NCI-H510A treated with DMSO at 0.1 percent for 48 hours (cell line): ENCODE measurements at regions not wholly inside any gene's neighbourhood (a gene's known extent, or its start where the extent isn't known, plus 50 kb on each side); places are given as distances from the start of the nearest gene placed in this dataset.
A peak's percentile ranks its signal among the peaks of the same experiment; 100 is the strongest.
"Not testable (repeated sequence)": the region's sequence is repeated elsewhere in the genome, so short reads cannot be mapped to it uniquely, and the experiment has no call there.

Experiments used
- DNase-seq: peaks from one replicate; lab custom pipeline; 2025; lab: John Stamatoyannopoulos, UW

GRCh38 chr1:187038784-187039183, 210.0 kb downstream of the PLA2G4A start:
- DNase-seq: no peak

GRCh38 chr1:187041104-187041503, 212.4 kb downstream of the PLA2G4A start:
- no peak for DNase-seq

GRCh38 chr1:187042538-187042937, 213.8 kb downstream of the PLA2G4A start:
- DNase-seq: no peak

GRCh38 chr1:187043433-187043832, 214.7 kb downstream of the PLA2G4A start:
- not testable (repeated sequence) for DNase-seq

GRCh38 chr1:187044411-187044810, 215.7 kb downstream of the PLA2G4A start:
- DNase-seq: no peak

- DNase-seq: no peak
Observed at GRCh38 chr1:187045371-187045770, 216.6 kb downstream of the PLA2G4A start.

GRCh38 chr1:187046293-187046692, 217.5 kb downstream of the PLA2G4A start:
- DNase-seq: no peak

GRCh38 chr1:187047298-187047697, 218.5 kb downstream of the PLA2G4A start:
- DNase-seq: no peak

- DNase-seq: peak; percentile 50
Observed at GRCh38 chr1:187051618-187052232, 223.0 kb downstream of the PLA2G4A start.

GRCh38 chr1:187053876-187054275, 225.1 kb downstream of the PLA2G4A start:
- DNase-seq: no peak

- DNase-seq: no peak
Observed at GRCh38 chr1:187054862-187055757, 226.4 kb downstream of the PLA2G4A start.

- no peak for DNase-seq
Observed at GRCh38 chr1:187063271-187063670, 234.5 kb downstream of the PLA2G4A start.

GRCh38 chr1:187067160-187067559, 238.4 kb downstream of the PLA2G4A start:
- no peak for DNase-seq

- DNase-seq: no peak
Observed at GRCh38 chr1:187070076-187070475, 241.3 kb downstream of the PLA2G4A start.

GRCh38 chr1:187072262-187073034, 243.7 kb downstream of the PLA2G4A start:
- DNase-seq: not testable (repeated sequence)

- DNase-seq: not testable (repeated sequence)
Observed at GRCh38 chr1:187073035-187073560, 244.3 kb downstream of the PLA2G4A start.

- DNase-seq: not testable (repeated sequence)
Observed at GRCh38 chr1:187073634-187074245, 245.0 kb downstream of the PLA2G4A start.

GRCh38 chr1:187074445-187075048, 245.8 kb downstream of the PLA2G4A start:
- no peak for DNase-seq

GRCh38 chr1:187076922-187077321, 248.2 kb downstream of the PLA2G4A start:
- DNase-seq: no peak

- DNase-seq: no peak
Observed at GRCh38 chr1:187078321-187078720, 249.6 kb downstream of the PLA2G4A start.

- no peak for DNase-seq
Observed at GRCh38 chr1:187078916-187079315, 250.2 kb downstream of the PLA2G4A start.
